ENCODE measurements at regions not wholly inside any gene's neighbourhood (a gene's known extent, or its start where the extent isn't known, plus 50 kb on each side); places are given as distances from the start of the nearest gene placed in this dataset.

- no peaks in the 10 kb centered on the region for H3K36me3 Mint-ChIP-seq (ENCODE audit: low read depth)
- intact Hi-C loops (cut with micrococcal nuclease), result no loop called here
- ChIA-PET POLR2A (no interaction called here), CTCF (no interaction called here)
- H3K9me3 Mint-ChIP-seq, result peaks cover 11% of the 10 kb centered on the region
- H3K27ac Mint-ChIP-seq, result no peak overlapping the region
- no peak overlapping the region for H3K4me3 Mint-ChIP-seq
- H3K4me1 Mint-ChIP-seq (ENCODE audit: low read depth), result peaks cover 9% of the 10 kb centered on the region
- no peak for DNase-seq
- peaks cover 2% of the 10 kb centered on the region for H3K27me3 Mint-ChIP-seq
- TF ChIP-seq CTCF (IDR thresholded peaks at IDR 0.05), result no peak
- no peak for ATAC-seq
These were observed 146.7 kb downstream of the DYRK2 start for GRCh38 chr12:67795236-67795635.

- peaks cover 2% of the 10 kb centered on the region for H3K27me3 Mint-ChIP-seq
- CTCF ChIA-PET, result no interaction called here
- POLR2A ChIA-PET, result no interaction called here
- intact Hi-C loops (cut with micrococcal nuclease), result no loop called here
- no peak for TF ChIP-seq CTCF (IDR thresholded peaks at IDR 0.05)
- no peak overlapping the region for H3K27ac Mint-ChIP-seq
- DNase-seq (no peak), ATAC-seq (no peak)
- H3K4me3 Mint-ChIP-seq, result no peak overlapping the region
- H3K4me1 Mint-ChIP-seq (ENCODE audit: low read depth), result peaks cover 16% of the 10 kb centered on the region
- no peaks in the 10 kb centered on the region for H3K9me3 Mint-ChIP-seq
- no peaks in the 10 kb centered on the region for H3K36me3 Mint-ChIP-seq (ENCODE audit: low read depth)
These were observed 148.7 kb downstream of the DYRK2 start for GRCh38 chr12:67797185-67797741.

DNA sequence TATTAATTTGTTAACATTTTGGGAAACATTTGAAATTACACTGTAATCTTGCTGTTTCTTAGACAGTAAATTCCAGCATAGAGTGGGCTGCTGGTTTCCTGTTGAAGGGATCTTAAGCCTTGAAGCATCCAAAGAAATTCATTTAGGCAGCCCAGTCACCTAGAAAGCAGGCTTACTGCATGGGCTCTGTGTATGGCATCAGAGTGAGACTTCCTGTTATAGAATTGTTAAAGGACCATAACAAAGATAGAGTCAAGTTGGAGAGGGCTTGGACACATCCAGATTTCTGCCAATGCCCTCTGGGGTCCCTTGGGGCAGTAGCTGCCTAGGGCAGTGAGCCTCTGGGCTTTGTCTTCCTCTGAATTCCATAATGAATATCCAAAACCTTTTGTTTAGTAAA lies 149.2 kb downstream of the DYRK2 start:
- DNase-seq (no peak), ATAC-seq (no peak)
- no peak for TF ChIP-seq CTCF (IDR thresholded peaks at IDR 0.05)
- no peak overlapping the region for H3K4me3 Mint-ChIP-seq
- intact Hi-C loops (cut with micrococcal nuclease), result no loop called here
- ChIA-PET CTCF (no interaction called here), POLR2A (no interaction called here)
- no peaks in the 10 kb centered on the region for H3K36me3 Mint-ChIP-seq (ENCODE audit: low read depth)
- H3K27ac Mint-ChIP-seq, result no peak overlapping the region
- peaks cover 20% of the 10 kb centered on the region for H3K4me1 Mint-ChIP-seq (ENCODE audit: low read depth)
- H3K27me3 Mint-ChIP-seq, result peaks cover 2% of the 10 kb centered on the region
- no peaks in the 10 kb centered on the region for H3K9me3 Mint-ChIP-seq

DNA sequence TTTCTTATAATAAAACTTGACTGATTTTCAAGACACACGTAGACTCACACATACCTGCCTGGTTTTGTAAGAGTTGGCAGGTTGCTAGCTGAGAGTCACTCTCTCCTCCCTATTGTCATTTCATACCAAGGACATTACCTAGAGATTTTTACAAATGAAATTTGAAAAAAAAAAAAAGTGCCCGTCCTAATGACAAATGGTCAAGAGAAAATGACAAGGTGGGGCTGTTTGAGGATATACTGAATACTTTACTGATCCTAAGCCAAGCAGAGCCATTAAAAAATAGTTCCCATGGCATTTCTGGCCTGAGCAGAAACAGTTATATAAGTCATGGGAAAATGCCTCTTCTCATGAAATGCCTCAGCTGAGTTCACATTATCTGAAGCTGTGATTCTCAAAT lies 150.2 kb downstream of the DYRK2 start:
- Mint-ChIP-seq H3K27ac (no peak overlapping the region), H3K9me3 (no peaks in the 10 kb centered on the region), H3K4me3 (no peak overlapping the region), H3K4me1 (ENCODE audit: low read depth) (peaks cover 25% of the 10 kb centered on the region), H3K36me3 (ENCODE audit: low read depth) (no peaks in the 10 kb centered on the region), H3K27me3 (peaks cover 2% of the 10 kb centered on the region)
- no peak for DNase-seq
- CTCF ChIA-PET, result no interaction called here
- no peak for ATAC-seq
- POLR2A ChIA-PET, result interaction anchor here (0.7 kb wide), 1 partner anchor 617 kb away, joined by 3 read pairs; no protein-coding TSS in a partner anchor
- no peak for TF ChIP-seq CTCF (IDR thresholded peaks at IDR 0.05)
- intact Hi-C loops (cut with micrococcal nuclease), result no loop called here

DNA sequence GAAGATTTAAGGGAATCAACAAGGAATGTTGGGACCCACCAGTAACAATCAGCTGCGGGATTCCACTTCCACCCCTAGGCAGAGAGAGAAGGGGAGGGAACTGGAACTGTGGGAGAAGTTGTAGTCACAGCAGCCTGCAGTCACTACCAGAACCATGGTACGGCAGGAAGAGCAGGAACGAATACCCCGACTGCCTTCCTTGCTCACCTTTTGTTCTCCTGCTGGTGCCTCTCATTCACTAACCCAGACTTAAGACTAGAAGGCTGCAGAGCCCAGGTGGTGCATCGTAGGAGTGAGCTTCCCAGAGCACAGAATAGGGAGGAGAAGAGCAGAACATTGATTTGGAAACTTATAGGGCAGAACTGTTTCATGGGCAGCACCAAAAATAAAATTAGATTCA lies 154.2 kb downstream of the DYRK2 start:
- ChIA-PET CTCF (interaction anchor here (0.7 kb wide), 1 partner anchor 16 kb away, joined by 3 read pairs; no protein-coding TSS in a partner anchor), POLR2A (interaction anchor here (0.6 kb wide), 1 partner anchor 1508 kb away, joined by 3 read pairs; no protein-coding TSS in a partner anchor)
- DNase-seq, result no peak
- TF ChIP-seq CTCF (IDR thresholded peaks at IDR 0.05), result no peak
- peaks cover 30% of the 10 kb centered on the region for H3K4me1 Mint-ChIP-seq (ENCODE audit: low read depth)
- no peaks in the 10 kb centered on the region for H3K36me3 Mint-ChIP-seq (ENCODE audit: low read depth)
- ATAC-seq, result no peak
- intact Hi-C loops (cut with micrococcal nuclease), result loop anchor here (2.0 to 10.0 kb wide), 2 partner anchors 104 to 348 kb away; no protein-coding TSS in a partner anchor
- no peak overlapping the region for H3K4me3 Mint-ChIP-seq
- H3K9me3 Mint-ChIP-seq, result no peaks in the 10 kb centered on the region
- H3K27me3 Mint-ChIP-seq, result no peaks in the 10 kb centered on the region
- H3K27ac Mint-ChIP-seq, result no peak overlapping the region

All from activated CD8-positive, alpha-beta T cell treated with anti-CD3 and anti-CD28 coated beads for 36 hours (primary cell).